SK-N-SH (cell line): ENCODE measurements at regions not wholly inside any gene's neighbourhood (a gene's known extent, or its start where the extent isn't known, plus 50 kb on each side); places are given as distances from the start of the nearest gene placed in this dataset.

Source experiments
- CTCF ChIP-seq: fragments of 200-600 bp; sonication (generic); IDR thresholded peaks from 2 replicates; pipeline ENCODE4 v1.6.1; 2017; ENCODE audit warnings: antibody characterized with exemption, mild to moderate bottlenecking, moderate library complexity
- EZH2phosphoT487 ChIP-seq: fragments of 200-600 bp; sonication (generic); IDR thresholded peaks from 2 replicates; pipeline ENCODE4 v1.6.1; 2017; ENCODE audit warnings: low read depth, mixed run types, mild to moderate bottlenecking, antibody characterized with exemption, moderate library complexity, borderline replicate concordance
- RAD21 ChIP-seq: IDR thresholded peaks from 2 replicates; pipeline ENCODE4 v1.6.1; 2012; ENCODE audit warnings: mild to moderate bottlenecking, low read length
- REST ChIP-seq: IDR thresholded peaks from 2 replicates; pipeline ENCODE4 v1.6.1; 2012; ENCODE audit warnings: mild to moderate bottlenecking, low read depth, low read length, moderate library complexity

- no peak for TF ChIP-seq CTCF
- TF ChIP-seq REST, result no peak
- no peak for TF ChIP-seq RAD21
- no peak for TF ChIP-seq EZH2phosphoT487
Measured at GRCh38 chr5:124956471-124957029, 210.1 kb upstream of the ZNF608 start.
